Liver (tissue), 8 donors: ENCODE measurements at regions not wholly inside any gene's neighbourhood (a gene's known extent, or its start where the extent isn't known, plus 50 kb on each side); places are given as distances from the start of the nearest gene placed in this dataset.

Experiments used
- DNase-seq: peaks from one replicate; pipeline ENCODE4 v3.0.0-alpha.2; 2017; ENCODE audit warnings: low spot score
- H3K27ac ChIP-seq, 2 donors: one replicate each; pipeline ENCODE4 v1.7.0; 2013; ENCODE audit warnings: inconsistent platforms in 2 of 2, low read length in 2 of 2, control low read depth in 1 of 2, low read depth in 1 of 2, mild to moderate bottlenecking in 1 of 2
- H3K27me3 ChIP-seq, 4 donors: one replicate each; pipeline versions ENCODE4 v1.6.1 to v1.7.0; 2013; ENCODE audit warnings: low read length in 3 of 4, inconsistent platforms in 1 of 4, mild to moderate bottlenecking in 1 of 4, moderate library complexity in 1 of 4; ENCODE audit not compliant: control insufficient read depth in 4 of 4, insufficient read depth in 4 of 4
- H3K36me3 ChIP-seq, 4 donors: one replicate each; pipeline versions ENCODE4 v1.6.1 to v1.7.0; 2013; ENCODE audit warnings: low read length in 3 of 4, mild to moderate bottlenecking in 3 of 4, low read depth in 1 of 4, moderate library complexity in 1 of 4; ENCODE audit not compliant: control insufficient read depth in 4 of 4, insufficient read depth in 3 of 4
- H3K4me1 ChIP-seq, 4 donors: one replicate each; pipeline versions ENCODE4 v1.6.1 to v1.7.0; 2013; ENCODE audit warnings: low read length in 3 of 4, mild to moderate bottlenecking in 3 of 4, moderate library complexity in 1 of 4; ENCODE audit not compliant: control insufficient read depth in 4 of 4, insufficient read depth in 4 of 4
- H3K4me3 ChIP-seq, 3 donors: one replicate each; pipeline versions ENCODE4 v1.6.1 to v1.7.0; 2013; ENCODE audit warnings: low read length in 3 of 3, control low read depth in 1 of 3, low read depth in 1 of 3, mild to moderate bottlenecking in 1 of 3
- H3K9ac ChIP-seq, 2 donors: one replicate each; pipeline ENCODE4 v1.7.0; 2013; ENCODE audit warnings: low read length in 2 of 2, mild to moderate bottlenecking in 2 of 2, moderate library complexity in 2 of 2, control low read depth in 1 of 2, low read depth in 1 of 2
- H3K9me3 ChIP-seq, 4 donors: one replicate each; pipeline versions ENCODE4 v1.6.1 to v1.7.0; 2013; ENCODE audit warnings: low read length in 3 of 4; ENCODE audit not compliant: control insufficient read depth in 4 of 4
- ATF3 ChIP-seq: IDR thresholded peaks from 2 replicates; pipeline ENCODE4 v1.6.1; 2016; ENCODE audit warnings: antibody characterized with exemption
- CTCF ChIP-seq: fragments of 150-350 bp; IDR thresholded peaks from 2 replicates; pipeline ENCODE4 v1.5.1; 2017; ENCODE audit warnings: improper control_type of control experiment, low read depth, low read length; ENCODE audit not compliant: missing input control
- EGR1 ChIP-seq, 2 donors: IDR thresholded peaks; 2 replicates each; pipeline ENCODE4 v1.6.1; 2016 to 2018; ENCODE audit warnings: antibody characterized with exemption in 2 of 2, low read depth in 2 of 2
- FOXA2 ChIP-seq: IDR thresholded peaks from 2 replicates; pipeline ENCODE4 v1.6.1; 2016; ENCODE audit warnings: antibody characterized with exemption
- GABPA ChIP-seq, 2 donors: IDR thresholded peaks in 1 of 2; conservative IDR thresholded peaks in 1 of 2; 2 replicates each; pipeline ENCODE4 v1.6.1; 2016; ENCODE audit warnings: antibody characterized with exemption in 2 of 2, mild to moderate bottlenecking in 1 of 2, moderate library complexity in 1 of 2
- HNF4A ChIP-seq, 2 donors: conservative IDR thresholded peaks; 2 replicates each; pipeline ENCODE4 v1.6.1; 2016; ENCODE audit warnings: antibody characterized with exemption in 2 of 2, mild to moderate bottlenecking in 2 of 2
- HNF4G ChIP-seq: IDR thresholded peaks from 2 replicates; pipeline ENCODE4 v1.6.1; 2016; ENCODE audit warnings: antibody characterized with exemption
- JUND ChIP-seq, 2 donors: IDR thresholded peaks; 2 replicates each; pipeline ENCODE4 v1.6.1; 2016; ENCODE audit warnings: antibody characterized with exemption in 2 of 2
- MAX ChIP-seq: IDR thresholded peaks from 2 replicates; pipeline ENCODE4 v1.6.1; 2016; ENCODE audit warnings: antibody characterized with exemption
- NR2F2 ChIP-seq: IDR thresholded peaks from 2 replicates; pipeline ENCODE4 v1.6.1; 2016; ENCODE audit warnings: antibody characterized with exemption
- RAD21 ChIP-seq, 2 donors: IDR thresholded peaks; 2 replicates each; pipeline ENCODE4 v1.6.1; 2016; ENCODE audit warnings: antibody characterized with exemption in 2 of 2, mild to moderate bottlenecking in 2 of 2
- REST ChIP-seq: IDR thresholded peaks from 2 replicates; pipeline ENCODE4 v1.6.1; 2016; ENCODE audit warnings: antibody characterized with exemption, mild to moderate bottlenecking
- RXRA ChIP-seq, 2 donors: IDR thresholded peaks; 2 replicates each; pipeline ENCODE4 v1.6.1; 2017 to 2018; ENCODE audit warnings: antibody characterized with exemption in 2 of 2, mild to moderate bottlenecking in 1 of 2
- TAF1 ChIP-seq: conservative IDR thresholded peaks from 2 replicates; pipeline ENCODE4 v1.6.1; 2016; ENCODE audit warnings: antibody characterized with exemption, mild to moderate bottlenecking
- YY1 ChIP-seq: IDR thresholded peaks from 2 replicates; pipeline ENCODE4 v1.6.1; 2016; ENCODE audit warnings: antibody characterized with exemption, mild to moderate bottlenecking
- WGBS: extraction: QIAGEN DNeasy Blood & Tissue Kit; methylation state at CpG from one replicate; pipeline ENCODE4 v1.1.7; 2013; 5-methylcytosine and 5-hydroxymethylcytosine counted together
- donor health status: healthy.
- donor health status: healthy.
- donor health status: healthy.
- donor health status: healthy.
- donor health status: healthy.

- Histone ChIP-seq H3K9me3 (no peaks in the 10 kb centered on the region), H3K4me3 (no peak overlapping the region), H3K9ac (no peak overlapping the region), H3K27ac (no peak overlapping the region), H3K36me3 (no peaks in the 10 kb centered on the region), H3K4me1 (peaks cover 0 to 2% (median 0%) of the 10 kb centered on the region in 4 donors), H3K27me3 (no peaks in the 10 kb centered on the region)
- TF ChIP-seq MAX (no peak), ATF3 (no peak)
- WGBS, result 60% methylated on average over 4 of the region's 4 CpGs
- DNase-seq, result no peak
Measured at GRCh38 chr3:29141197-29141917, 139.5 kb upstream of the RBMS3 start.

- Histone ChIP-seq H3K27me3 (no peaks in the 10 kb centered on the region), H3K4me1 (peaks cover 0 to 2% (median 0%) of the 10 kb centered on the region in 4 donors), H3K36me3 (no peaks in the 10 kb centered on the region), H3K9ac (no peak overlapping the region), H3K27ac (no peak overlapping the region), H3K4me3 (no peak overlapping the region), H3K9me3 (no peaks in the 10 kb centered on the region)
- 90% methylated on average over 2 of the region's 2 CpGs for WGBS
- DNase-seq, result no peak
- TF ChIP-seq ATF3 (no peak), RAD21 (IDR thresholded peaks at IDR 0.05) (no peak), MAX (no peak), EGR1 (IDR thresholded peaks at IDR 0.05; ENCODE audit: low read depth in 2 of 2) (no peak), GABPA (IDR thresholded peaks at IDR 0.05 in 1 of 2, conservative IDR thresholded peaks at IDR 0.05 in 1 of 2) (no peak)
Measured at GRCh38 chr3:29141918-29142275, 139.0 kb upstream of the RBMS3 start.

GRCh38 chr3:29143151-29143550, 137.7 kb upstream of the RBMS3 start:
- Histone ChIP-seq H3K4me3 (no peak overlapping the region), H3K27ac (no peak overlapping the region), H3K9ac (no peak overlapping the region), H3K27me3 (no peaks in the 10 kb centered on the region), H3K9me3 (no peaks in the 10 kb centered on the region), H3K36me3 (no peaks in the 10 kb centered on the region), H3K4me1 (peaks cover 0 to 2% (median 0%) of the 10 kb centered on the region in 4 donors)
- TF ChIP-seq HNF4G (no peak), EGR1 (IDR thresholded peaks at IDR 0.05; ENCODE audit: low read depth in 2 of 2) (no peak), RXRA (IDR thresholded peaks at IDR 0.05) (no peak), TAF1 (no peak), JUND (IDR thresholded peaks at IDR 0.05) (no peak), REST (no peak), ATF3 (no peak), MAX (no peak), HNF4A (conservative IDR thresholded peaks at IDR 0.05) (no peak), GABPA (IDR thresholded peaks at IDR 0.05 in 1 of 2, conservative IDR thresholded peaks at IDR 0.05 in 1 of 2) (no peak), NR2F2 (no peak), YY1 (no peak), CTCF (no peak), FOXA2 (no peak)
- DNase-seq, result no peak
- 78% methylated on average over 3 of the region's 3 CpGs for WGBS
